PC-3 (cell line): ENCODE measurements at regions not wholly inside any gene's neighbourhood (a gene's known extent, or its start where the extent isn't known, plus 50 kb on each side); places are given as distances from the start of the nearest gene placed in this dataset.

Experiments
- EZH2 ChIP-seq: fragments of 300-600 bp; sonication (generic); IDR thresholded peaks from one replicate; pipeline ENCODE4 v1.6.1; 2017; ENCODE audit warnings: antibody characterized with exemption, mild to moderate bottlenecking, low read length; ENCODE audit not compliant: unreplicated experiment
- TF ChIP-seq, protein P1 (sequence below): fragments of 300-600 bp; sonication (generic); conservative IDR thresholded peaks from 2 replicates; pipeline ENCODE4 v1.5.1; 2017; ENCODE audit warnings: antibody characterized with exemption, low read depth, mild to moderate bottlenecking, low read length

DNA sequence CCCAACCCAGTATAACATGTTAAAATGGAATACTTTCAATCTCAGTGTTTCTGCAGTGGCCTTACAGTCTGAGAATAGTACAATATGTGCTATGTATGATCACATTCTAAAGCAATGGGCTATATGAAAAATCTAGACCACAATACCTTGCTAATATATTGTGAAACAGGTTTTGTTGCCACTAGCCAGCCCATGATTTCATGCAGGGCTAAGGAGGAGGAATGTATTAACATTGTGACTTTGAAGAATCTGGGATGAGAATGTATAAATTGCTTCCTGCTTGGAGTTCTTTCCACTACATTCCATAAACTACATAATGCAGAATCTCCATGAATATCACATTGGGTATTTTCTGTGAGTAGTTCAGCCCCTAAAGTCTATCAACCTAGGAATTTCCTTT is 935.4 kb upstream of the GRIA3 start:
- TF ChIP-seq, protein P1, sequence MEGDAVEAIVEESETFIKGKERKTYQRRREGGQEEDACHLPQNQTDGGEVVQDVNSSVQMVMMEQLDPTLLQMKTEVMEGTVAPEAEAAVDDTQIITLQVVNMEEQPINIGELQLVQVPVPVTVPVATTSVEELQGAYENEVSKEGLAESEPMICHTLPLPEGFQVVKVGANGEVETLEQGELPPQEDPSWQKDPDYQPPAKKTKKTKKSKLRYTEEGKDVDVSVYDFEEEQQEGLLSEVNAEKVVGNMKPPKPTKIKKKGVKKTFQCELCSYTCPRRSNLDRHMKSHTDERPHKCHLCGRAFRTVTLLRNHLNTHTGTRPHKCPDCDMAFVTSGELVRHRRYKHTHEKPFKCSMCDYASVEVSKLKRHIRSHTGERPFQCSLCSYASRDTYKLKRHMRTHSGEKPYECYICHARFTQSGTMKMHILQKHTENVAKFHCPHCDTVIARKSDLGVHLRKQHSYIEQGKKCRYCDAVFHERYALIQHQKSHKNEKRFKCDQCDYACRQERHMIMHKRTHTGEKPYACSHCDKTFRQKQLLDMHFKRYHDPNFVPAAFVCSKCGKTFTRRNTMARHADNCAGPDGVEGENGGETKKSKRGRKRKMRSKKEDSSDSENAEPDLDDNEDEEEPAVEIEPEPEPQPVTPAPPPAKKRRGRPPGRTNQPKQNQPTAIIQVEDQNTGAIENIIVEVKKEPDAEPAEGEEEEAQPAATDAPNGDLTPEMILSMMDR: no peak
- TF ChIP-seq EZH2: no peak
